GM21619 (cell line): ENCODE measurements at regions not wholly inside any gene's neighbourhood (a gene's known extent, or its start where the extent isn't known, plus 50 kb on each side); places are given as distances from the start of the nearest gene placed in this dataset.

Experiments used
- ATAC-seq: cut with Tn5 transposase; IDR thresholded peaks from one replicate; pipeline ENCODE4 v1.9.1; 2021; ENCODE audit not compliant: unreplicated experiment

GRCh38 chr2:184504252-184504651 is 94.1 kb upstream of the ZNF804A start:
- no peak for ATAC-seq

DNA sequence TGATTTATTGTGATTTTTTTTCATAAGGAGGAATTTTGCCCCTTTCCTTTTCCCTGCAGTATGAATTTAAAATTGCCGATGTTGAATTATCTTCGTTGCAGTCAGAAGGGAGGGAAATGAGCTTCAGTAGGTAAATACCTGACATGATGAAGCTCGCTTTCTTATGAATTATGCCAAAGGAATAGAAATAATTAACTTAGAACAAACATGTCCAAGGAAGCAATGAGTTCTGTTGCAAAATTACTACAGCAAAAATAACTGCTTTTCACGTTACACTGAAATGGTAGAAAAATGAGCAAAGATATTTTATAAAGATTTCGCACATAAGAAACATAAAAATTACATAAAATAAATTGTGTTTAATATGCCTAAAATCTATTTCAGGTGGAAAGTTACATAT is 91.1 kb upstream of the ZNF804A start:
- no peak for ATAC-seq

DNA sequence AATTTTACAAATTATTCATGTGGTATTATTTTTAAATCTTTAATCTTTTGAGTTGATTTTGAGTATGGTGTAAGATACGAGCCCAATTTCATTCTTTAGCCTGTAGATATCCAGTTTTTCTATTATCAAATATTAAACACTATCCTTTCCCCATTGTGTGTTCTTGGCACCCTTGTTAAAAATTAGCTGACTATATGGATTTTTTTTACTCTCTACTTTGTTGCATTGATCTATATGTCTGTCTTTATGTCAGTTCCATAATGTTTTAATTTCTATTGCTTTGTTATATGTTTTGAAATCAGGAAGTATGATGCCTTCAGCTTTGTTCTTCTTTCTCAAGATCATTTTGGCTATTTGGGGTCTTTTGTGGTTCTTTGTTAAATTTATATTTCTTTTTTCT is 80.9 kb upstream of the ZNF804A start:
- ATAC-seq: no peak

DNA sequence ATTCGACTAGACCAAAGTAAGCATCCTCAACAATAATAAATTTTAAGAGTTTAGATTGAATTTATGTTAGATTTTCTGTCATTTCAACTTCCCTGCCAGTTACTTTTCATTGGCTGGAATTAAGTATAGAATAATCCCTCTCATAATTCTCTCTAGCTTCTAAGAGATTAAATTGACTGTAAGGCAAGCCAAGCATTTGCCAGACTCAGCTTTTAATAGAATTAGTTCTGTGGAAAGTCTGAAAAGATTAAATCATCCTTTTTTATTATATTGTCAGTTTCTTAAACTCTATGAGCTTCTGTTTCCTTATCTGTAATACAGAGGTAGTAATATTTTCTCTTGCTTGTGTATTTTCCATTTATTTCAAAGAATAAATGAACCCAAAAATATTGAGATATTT is 77.9 kb upstream of the ZNF804A start:
- no peak for ATAC-seq

- no peak for ATAC-seq
Measured at GRCh38 chr2:184523732-184524131, 74.6 kb upstream of the ZNF804A start.

GRCh38 chr2:184524551-184525382 is 73.6 kb upstream of the ZNF804A start:
- no peak for ATAC-seq

DNA sequence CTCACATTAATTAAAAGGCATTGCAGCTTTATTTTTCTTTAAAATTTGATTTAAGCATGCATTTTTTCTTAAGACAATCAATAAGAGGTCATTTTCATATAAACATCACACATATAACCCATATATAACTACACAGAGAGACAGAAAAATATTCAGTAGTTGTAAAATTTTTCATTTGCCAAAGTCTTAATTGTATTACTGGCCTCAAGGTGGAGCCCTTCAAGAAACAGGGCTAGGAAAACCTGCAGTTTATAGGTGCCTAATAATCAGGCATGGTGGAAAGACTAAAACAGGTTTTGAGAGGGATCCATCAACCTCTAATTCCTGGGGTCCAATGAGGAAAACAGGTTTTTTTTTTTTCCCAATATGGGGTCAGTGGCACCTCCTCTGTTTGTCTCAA is 71.3 kb upstream of the ZNF804A start:
- ATAC-seq: no peak

DNA sequence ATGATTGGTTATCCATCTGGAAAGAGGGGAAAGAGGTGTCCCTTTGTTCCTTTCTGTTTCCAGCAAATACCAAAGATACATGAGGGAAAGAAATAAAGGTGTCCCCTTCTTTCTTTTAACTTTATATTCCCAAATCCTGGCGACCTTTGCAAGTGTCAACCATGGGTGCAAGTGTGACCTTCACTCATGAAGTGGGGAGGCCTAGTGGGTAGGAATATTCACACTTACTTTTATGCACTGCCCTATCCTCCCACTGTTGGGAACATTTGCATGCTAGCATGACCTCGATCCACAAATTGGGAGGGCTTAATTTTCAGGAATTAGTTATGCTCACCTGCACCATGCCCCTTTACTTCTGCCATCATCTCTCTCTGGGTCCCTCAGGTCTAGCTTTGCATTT is 70.2 kb upstream of the ZNF804A start:
- no peak for ATAC-seq

GRCh38 chr2:184530239-184530638 is 68.1 kb upstream of the ZNF804A start:
- no peak for ATAC-seq

- ATAC-seq: no peak
Measured at GRCh38 chr2:184530959-184531358, 67.4 kb upstream of the ZNF804A start.

- no peak for ATAC-seq
Measured at GRCh38 chr2:184532551-184532950, 65.8 kb upstream of the ZNF804A start.

- no peak for ATAC-seq
Measured at GRCh38 chr2:184534986-184535385, 63.3 kb upstream of the ZNF804A start.

- no peak for ATAC-seq
Measured at GRCh38 chr2:184540246-184540789, 58.0 kb upstream of the ZNF804A start.

DNA sequence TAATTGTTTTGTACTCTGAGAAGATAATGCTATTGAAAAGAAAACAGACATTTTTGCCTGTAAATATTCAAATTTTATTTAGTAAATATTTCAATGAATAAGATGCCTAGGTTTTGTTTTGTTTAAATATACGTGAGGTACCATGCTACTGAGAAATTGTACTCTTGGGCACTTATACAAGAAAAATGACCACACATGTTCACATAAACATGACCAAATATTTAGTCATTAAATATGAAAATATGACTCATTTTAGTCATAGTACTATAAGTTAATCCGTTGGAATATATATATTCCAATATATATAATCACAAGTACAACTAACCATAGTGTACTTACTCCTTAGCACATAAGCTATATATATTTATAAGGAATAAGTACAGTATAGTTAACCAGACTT is 56.7 kb upstream of the ZNF804A start:
- no peak for ATAC-seq

DNA sequence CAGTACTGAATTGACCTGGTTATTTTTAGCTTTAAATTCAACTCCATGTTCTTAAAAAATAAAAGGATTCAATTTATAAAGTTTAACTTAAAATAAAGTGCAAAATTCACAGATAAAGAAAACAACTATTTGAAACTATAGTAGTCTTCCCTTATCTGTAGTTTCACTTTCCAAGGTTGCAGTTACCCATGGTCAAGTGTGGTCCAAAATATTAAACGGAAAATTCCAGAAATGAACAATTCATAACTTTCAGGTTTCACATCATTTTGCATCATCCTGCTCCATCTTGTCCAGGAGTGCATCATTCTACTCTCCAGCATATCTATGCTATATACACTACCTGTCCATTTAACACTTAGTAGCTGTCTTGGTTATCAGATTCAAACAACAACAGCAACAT is 54.5 kb upstream of the ZNF804A start:
- no peak for ATAC-seq
